ENCODE measurements at regions not wholly inside any gene's neighbourhood (a gene's known extent, or its start where the extent isn't known, plus 50 kb on each side); places are given as distances from the start of the nearest gene placed in this dataset.

GRCh38 chr3:23644099-23644498 is 161.7 kb upstream of the UBE2E1 start:
- no peak overlapping the region for H3K27ac ChIP-seq
- DNase-seq (ENCODE audit: low read depth, low spot score) = no peak

GRCh38 chr3:23644676-23645075 is 161.1 kb upstream of the UBE2E1 start:
- DNase-seq (ENCODE audit: low read depth, low spot score) = no peak

GRCh38 chr3:23645533-23646183 is 160.1 kb upstream of the UBE2E1 start:
- H3K27ac ChIP-seq = no peak overlapping the region
- DNase-seq (ENCODE audit: low read depth, low spot score) = no peak

More at GRCh38 chr3:23644676-23645075, 161.1 kb upstream of the UBE2E1 start:
- no peak overlapping the region for H3K27ac ChIP-seq

GRCh38 chr3:23646184-23646920 is 159.4 kb upstream of the UBE2E1 start:
- no peak overlapping the region for H3K27ac ChIP-seq
- DNase-seq (ENCODE audit: low read depth, low spot score) = no peak

- no peak for DNase-seq (ENCODE audit: low read depth, low spot score)
- H3K27ac ChIP-seq = no peak overlapping the region
Measured at GRCh38 chr3:23647706-23648258, 158.0 kb upstream of the UBE2E1 start.

- peak overlapping the region; percentile 86 for H3K27ac ChIP-seq
- DNase-seq (ENCODE audit: low read depth, low spot score) = no peak
Measured at GRCh38 chr3:23648326-23648995, 157.3 kb upstream of the UBE2E1 start.

GRCh38 chr3:23648996-23649395 is 156.8 kb upstream of the UBE2E1 start:
- H3K27ac ChIP-seq = peak overlapping the region; percentile 86
- DNase-seq (ENCODE audit: low read depth, low spot score) = peak; percentile 54

- no peak for DNase-seq (ENCODE audit: low read depth, low spot score)
- H3K27ac ChIP-seq = peak overlapping the region; percentile 86
Measured at GRCh38 chr3:23649448-23649847, 156.3 kb upstream of the UBE2E1 start.

- peak overlapping the region; percentile 86 for H3K27ac ChIP-seq
- peak; percentile 85 for DNase-seq (ENCODE audit: low read depth, low spot score)
Measured at GRCh38 chr3:23650371-23651140, 155.2 kb upstream of the UBE2E1 start.

GRCh38 chr3:23653647-23654525 is 151.9 kb upstream of the UBE2E1 start:
- DNase-seq (ENCODE audit: low read depth, low spot score) = no peak

GRCh38 chr3:23654571-23654970 is 151.2 kb upstream of the UBE2E1 start:
- no peak overlapping the region for H3K27ac ChIP-seq
- no peak for DNase-seq (ENCODE audit: low read depth, low spot score)

More at GRCh38 chr3:23653647-23654525, 151.9 kb upstream of the UBE2E1 start:
- H3K27ac ChIP-seq = no peak overlapping the region

- no peak for DNase-seq (ENCODE audit: low read depth, low spot score)
- no peak overlapping the region for H3K27ac ChIP-seq
Measured at GRCh38 chr3:23655749-23656148, 150.0 kb upstream of the UBE2E1 start.

GRCh38 chr3:23656199-23656598 is 149.6 kb upstream of the UBE2E1 start:
- DNase-seq (ENCODE audit: low read depth, low spot score) = no peak
- no peak overlapping the region for H3K27ac ChIP-seq

GRCh38 chr3:23656821-23657220 is 148.9 kb upstream of the UBE2E1 start:
- DNase-seq (ENCODE audit: low read depth, low spot score) = no peak
- no peak overlapping the region for H3K27ac ChIP-seq

GRCh38 chr3:23657647-23658046 is 148.1 kb upstream of the UBE2E1 start:
- no peak for DNase-seq (ENCODE audit: low read depth, low spot score)
- no peak overlapping the region for H3K27ac ChIP-seq

GRCh38 chr3:23659274-23659673 is 146.5 kb upstream of the UBE2E1 start:
- no peak for DNase-seq (ENCODE audit: low read depth, low spot score)
- no peak overlapping the region for H3K27ac ChIP-seq

- no peak for DNase-seq (ENCODE audit: low read depth, low spot score)
- no peak overlapping the region for H3K27ac ChIP-seq
Measured at GRCh38 chr3:23659840-23660430, 145.8 kb upstream of the UBE2E1 start.

- DNase-seq (ENCODE audit: low read depth, low spot score) = no peak
Measured at GRCh38 chr3:23662079-23662617, 143.6 kb upstream of the UBE2E1 start.

GRCh38 chr3:23663246-23663645 is 142.5 kb upstream of the UBE2E1 start:
- no peak overlapping the region for H3K27ac ChIP-seq
- no peak for DNase-seq (ENCODE audit: low read depth, low spot score)

More at GRCh38 chr3:23662079-23662617, 143.6 kb upstream of the UBE2E1 start:
- H3K27ac ChIP-seq = no peak overlapping the region

All from epithelial cell of prostate (primary cell).